ENCODE measurements at regions not wholly inside any gene's neighbourhood (a gene's known extent, or its start where the extent isn't known, plus 50 kb on each side); places are given as distances from the start of the nearest gene placed in this dataset.

- DNase-seq (ENCODE audit: low read depth in 2 of 2), result no peak
These were observed 907.0 kb downstream of the KCNJ18 start for GRCh38 chr17:22599322-22599721.

- DNase-seq (ENCODE audit: low read depth in 2 of 2), result peak; percentile 4 to 29
These were observed 908.4 kb downstream of the KCNJ18 start for GRCh38 chr17:22600644-22601298.
